HG02759 (cell line): ENCODE measurements at regions not wholly inside any gene's neighbourhood (a gene's known extent, or its start where the extent isn't known, plus 50 kb on each side); places are given as distances from the start of the nearest gene placed in this dataset.
A peak's percentile ranks its signal among the peaks of the same experiment; 100 is the strongest.

Source experiments
- ATAC-seq: cut with Tn5 transposase; IDR thresholded peaks from one replicate; pipeline ENCODE4 v1.9.1; 2021; ENCODE audit warnings: mild to moderate bottlenecking, moderate library complexity; ENCODE audit not compliant: unreplicated experiment

GRCh38 chr13:106927421-106927820 lies 359.5 kb upstream of the ARGLU1 start:
- no peak for ATAC-seq

- ATAC-seq, result no peak
Observed at GRCh38 chr13:106922384-106922783, 354.4 kb upstream of the ARGLU1 start.

GRCh38 chr13:106919638-106920037 lies 351.7 kb upstream of the ARGLU1 start:
- ATAC-seq, result no peak

- ATAC-seq, result peak; percentile 32
Observed at GRCh38 chr13:106919133-106919532, 351.2 kb upstream of the ARGLU1 start.

GRCh38 chr13:106918557-106918860 lies 350.6 kb upstream of the ARGLU1 start:
- no peak for ATAC-seq

- ATAC-seq, result peak; percentile 95
Observed at GRCh38 chr13:106917673-106918556, 350.0 kb upstream of the ARGLU1 start.

GRCh38 chr13:106917024-106917571 lies 349.2 kb upstream of the ARGLU1 start:
- no peak for ATAC-seq

- ATAC-seq, result no peak
Observed at GRCh38 chr13:106916329-106916976, 348.5 kb upstream of the ARGLU1 start.

GRCh38 chr13:106915146-106915545 lies 347.2 kb upstream of the ARGLU1 start:
- ATAC-seq, result no peak

GRCh38 chr13:106911627-106912026 lies 343.7 kb upstream of the ARGLU1 start:
- ATAC-seq, result no peak

GRCh38 chr13:106911020-106911419 lies 343.1 kb upstream of the ARGLU1 start:
- no peak for ATAC-seq

GRCh38 chr13:106906426-106906996 lies 338.6 kb upstream of the ARGLU1 start:
- ATAC-seq, result no peak

GRCh38 chr13:106905380-106906162 lies 337.6 kb upstream of the ARGLU1 start:
- no peak for ATAC-seq

- ATAC-seq, result no peak
Observed at GRCh38 chr13:106899442-106899841, 331.5 kb upstream of the ARGLU1 start.

- ATAC-seq, result no peak
Observed at GRCh38 chr13:106898231-106898630, 330.3 kb upstream of the ARGLU1 start.

- no peak for ATAC-seq
Observed at GRCh38 chr13:106888148-106888547, 320.2 kb upstream of the ARGLU1 start.

GRCh38 chr13:106887686-106888085 lies 319.7 kb upstream of the ARGLU1 start:
- ATAC-seq, result no peak

GRCh38 chr13:106883976-106884375 lies 316.0 kb upstream of the ARGLU1 start:
- ATAC-seq, result no peak

- ATAC-seq, result no peak
Observed at GRCh38 chr13:106882246-106882645, 314.3 kb upstream of the ARGLU1 start.

- ATAC-seq, result no peak
Observed at GRCh38 chr13:106879806-106880205, 311.9 kb upstream of the ARGLU1 start.

- no peak for ATAC-seq
Observed at GRCh38 chr13:106874323-106874722, 306.4 kb upstream of the ARGLU1 start.
